Hematopoietic multipotent progenitor cell treated with erythropoietin and hydrocortisone succinate and interleukin-3 and kit ligand, for 8 days (in vitro differentiated cells): ENCODE measurements at regions not wholly inside any gene's neighbourhood (a gene's known extent, or its start where the extent isn't known, plus 50 kb on each side); places are given as distances from the start of the nearest gene placed in this dataset.
"Not testable (repeated sequence)": the region's sequence is repeated elsewhere in the genome, so short reads cannot be mapped to it uniquely, and the experiment has no call there.

Experiments used
- DNase-seq: peaks from one replicate; pipeline ENCODE4 v3.0.0-alpha.2; 2015

GRCh38 chr7:142496545-142496991 lies 238.7 kb upstream of the PRSS58 start:
- DNase-seq = peak; percentile 82

- not testable (repeated sequence) for DNase-seq
Measured at GRCh38 chr7:142495879-142496278, 238.0 kb upstream of the PRSS58 start.

- not testable (repeated sequence) for DNase-seq
Measured at GRCh38 chr7:142495301-142495700, 237.4 kb upstream of the PRSS58 start.

- no peak for DNase-seq
Measured at GRCh38 chr7:142494021-142494420, 236.2 kb upstream of the PRSS58 start.

GRCh38 chr7:142488842-142489241 lies 231.0 kb upstream of the PRSS58 start:
- DNase-seq = no peak

- no peak for DNase-seq
Measured at GRCh38 chr7:142488036-142488633, 230.3 kb upstream of the PRSS58 start.

GRCh38 chr7:142487565-142487964 lies 229.7 kb upstream of the PRSS58 start:
- peak; percentile 52 for DNase-seq

GRCh38 chr7:142487124-142487523 lies 229.3 kb upstream of the PRSS58 start:
- DNase-seq = peak; percentile 31

GRCh38 chr7:142485617-142486226 lies 227.9 kb upstream of the PRSS58 start:
- DNase-seq = peak; percentile 61

- DNase-seq = peak; percentile 31
Measured at GRCh38 chr7:142483659-142484317, 225.9 kb upstream of the PRSS58 start.

- DNase-seq = peak; percentile 85
Measured at GRCh38 chr7:142482891-142483658, 225.2 kb upstream of the PRSS58 start.

- peak; percentile 49 for DNase-seq
Measured at GRCh38 chr7:142481548-142481947, 223.7 kb upstream of the PRSS58 start.

GRCh38 chr7:142478479-142479220 lies 220.8 kb upstream of the PRSS58 start:
- DNase-seq = peak; percentile 88

- not testable (repeated sequence) for DNase-seq
Measured at GRCh38 chr7:142477801-142478200, 219.9 kb upstream of the PRSS58 start.

- no peak for DNase-seq
Measured at GRCh38 chr7:142477079-142477651, 219.3 kb upstream of the PRSS58 start.

GRCh38 chr7:142476077-142476476 lies 218.2 kb upstream of the PRSS58 start:
- no peak for DNase-seq

- peak; percentile 55 for DNase-seq
Measured at GRCh38 chr7:142471820-142472219, 214.0 kb upstream of the PRSS58 start.

- DNase-seq = no peak
Measured at GRCh38 chr7:142470544-142470830, 212.6 kb upstream of the PRSS58 start.

GRCh38 chr7:142469696-142470543 lies 212.1 kb upstream of the PRSS58 start:
- DNase-seq = peak; percentile 98

GRCh38 chr7:142468871-142469665 lies 211.2 kb upstream of the PRSS58 start:
- DNase-seq = no peak
